ENCODE measurements at regions not wholly inside any gene's neighbourhood (a gene's known extent, or its start where the extent isn't known, plus 50 kb on each side); places are given as distances from the start of the nearest gene placed in this dataset.
"Not testable (repeated sequence)": the region's sequence is repeated elsewhere in the genome, so short reads cannot be mapped to it uniquely, and the experiment has no call there.

- not testable (repeated sequence) for DNase-seq
Observed at GRCh38 chr2:89876445-89876844, 1185.0 kb downstream of the RPIA start.

- not testable (repeated sequence) for DNase-seq
Observed at GRCh38 chr2:89876878-89877277, 1185.4 kb downstream of the RPIA start.

- DNase-seq = not testable (repeated sequence)
Observed at GRCh38 chr2:89882880-89883279, 1191.4 kb downstream of the RPIA start.

- DNase-seq = not testable (repeated sequence)
Observed at GRCh38 chr2:89883624-89884023, 1192.2 kb downstream of the RPIA start.

- not testable (repeated sequence) for DNase-seq
Observed at GRCh38 chr2:89885071-89885470, 1193.6 kb downstream of the RPIA start.

GRCh38 chr2:89888693-89889092, 1197.2 kb downstream of the RPIA start:
- not testable (repeated sequence) for DNase-seq

- DNase-seq = not testable (repeated sequence)
Observed at GRCh38 chr2:89890185-89890773, 1198.8 kb downstream of the RPIA start.

- not testable (repeated sequence) for DNase-seq
Observed at GRCh38 chr2:89894988-89895387, 1203.5 kb downstream of the RPIA start.

GRCh38 chr2:89895629-89896028, 1204.2 kb downstream of the RPIA start:
- DNase-seq = not testable (repeated sequence)

GRCh38 chr2:89927018-89927417, 1235.5 kb downstream of the RPIA start:
- DNase-seq = not testable (repeated sequence)

- DNase-seq = not testable (repeated sequence)
Observed at GRCh38 chr2:89935436-89935835, 1244.0 kb downstream of the RPIA start.

GRCh38 chr2:89936011-89936410, 1244.5 kb downstream of the RPIA start:
- not testable (repeated sequence) for DNase-seq

GRCh38 chr2:89936559-89936958, 1245.1 kb downstream of the RPIA start:
- DNase-seq = not testable (repeated sequence)

GRCh38 chr2:89938756-89939155, 1247.3 kb downstream of the RPIA start:
- not testable (repeated sequence) for DNase-seq

- not testable (repeated sequence) for DNase-seq
Observed at GRCh38 chr2:89944267-89944666, 1252.8 kb downstream of the RPIA start.

- not testable (repeated sequence) for DNase-seq
Observed at GRCh38 chr2:89945004-89945616, 1253.6 kb downstream of the RPIA start.

- DNase-seq = not testable (repeated sequence)
Observed at GRCh38 chr2:89947208-89947815, 1255.8 kb downstream of the RPIA start.

- DNase-seq = not testable (repeated sequence)
Observed at GRCh38 chr2:89948102-89948501, 1256.6 kb downstream of the RPIA start.

GRCh38 chr2:89950807-89951206, 1259.3 kb downstream of the RPIA start:
- DNase-seq = not testable (repeated sequence)

- not testable (repeated sequence) for DNase-seq
Observed at GRCh38 chr2:89957236-89957635, 1265.8 kb downstream of the RPIA start.

- not testable (repeated sequence) for DNase-seq
Observed at GRCh38 chr2:89959729-89960378, 1268.4 kb downstream of the RPIA start.

GRCh38 chr2:89960570-89960969, 1269.1 kb downstream of the RPIA start:
- not testable (repeated sequence) for DNase-seq

GRCh38 chr2:89968567-89968966, 1277.1 kb downstream of the RPIA start:
- DNase-seq = not testable (repeated sequence)
